Glutamatergic neuron (in vitro differentiated cells): ENCODE measurements at regions not wholly inside any gene's neighbourhood (a gene's known extent, or its start where the extent isn't known, plus 50 kb on each side); places are given as distances from the start of the nearest gene placed in this dataset.
"Not testable (repeated sequence)": the region's sequence is repeated elsewhere in the genome, so short reads cannot be mapped to it uniquely, and the experiment has no call there.

Source experiments
- DNase-seq: peaks from one replicate; pipeline ENCODE4 v3.0.0; 2022
- H3K27ac Mint-ChIP-seq: one replicate; pipeline ENCODE4 v1.8.0; 2020; ENCODE audit warnings: mild to moderate bottlenecking, mixed read lengths, inconsistent platforms; ENCODE audit not compliant: unreplicated experiment
- H3K27me3 Mint-ChIP-seq: one replicate; pipeline ENCODE4 v1.8.0; 2020; ENCODE audit warnings: mild to moderate bottlenecking, moderate library complexity, mixed read lengths, inconsistent platforms; ENCODE audit not compliant: unreplicated experiment
- H3K36me3 Mint-ChIP-seq: one replicate; pipeline ENCODE4 v1.8.0; 2020; ENCODE audit warnings: mild to moderate bottlenecking, mixed read lengths, inconsistent platforms; ENCODE audit not compliant: unreplicated experiment
- H3K4me1 Mint-ChIP-seq: one replicate; pipeline ENCODE4 v1.8.0; 2020; ENCODE audit warnings: mild to moderate bottlenecking, low read depth, mixed read lengths, inconsistent platforms; ENCODE audit not compliant: unreplicated experiment
- H3K4me3 Mint-ChIP-seq: one replicate; pipeline ENCODE4 v1.8.0; 2020; ENCODE audit warnings: mild to moderate bottlenecking, mixed read lengths, inconsistent platforms; ENCODE audit not compliant: unreplicated experiment
- H3K9me3 Mint-ChIP-seq: one replicate; pipeline ENCODE4 v1.8.0; 2020; ENCODE audit warnings: mild to moderate bottlenecking, moderate library complexity, mixed read lengths, inconsistent platforms; ENCODE audit not compliant: unreplicated experiment
- TF ChIP-seq, protein P1 (sequence below): fragments of 200-600 bp; sonication (generic); IDR thresholded peaks from one replicate; pipeline ENCODE4 v1.5.0; 2021; ENCODE audit not compliant: partially characterized antibody, unreplicated experiment

DNA sequence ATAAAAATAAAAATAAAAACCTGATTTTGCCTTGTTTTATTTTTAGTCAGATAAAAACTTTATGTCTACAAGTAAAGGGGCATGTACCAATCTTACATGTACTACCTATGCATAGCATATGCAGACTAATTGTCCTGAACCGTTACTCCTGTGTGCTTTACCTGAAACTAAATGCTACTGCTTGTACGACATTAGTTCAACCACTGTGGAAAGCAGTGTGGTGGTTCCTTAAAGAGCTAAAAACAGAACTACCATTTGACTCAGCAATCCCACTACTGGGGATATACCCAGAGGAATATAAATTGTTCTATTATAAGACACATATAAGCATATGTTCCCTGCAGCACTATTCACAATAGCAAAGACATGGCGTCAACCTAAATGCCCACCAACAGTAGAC, 426.0 kb upstream of the PMFBP1 start:
- DNase-seq = no peak
- H3K27me3 Mint-ChIP-seq = no peaks in the 10 kb centered on the region
- no peaks in the 10 kb centered on the region for H3K9me3 Mint-ChIP-seq
- H3K27ac Mint-ChIP-seq = no peak overlapping the region
- H3K36me3 Mint-ChIP-seq = no peaks in the 10 kb centered on the region
- no peak overlapping the region for H3K4me3 Mint-ChIP-seq
- TF ChIP-seq, protein P1, sequence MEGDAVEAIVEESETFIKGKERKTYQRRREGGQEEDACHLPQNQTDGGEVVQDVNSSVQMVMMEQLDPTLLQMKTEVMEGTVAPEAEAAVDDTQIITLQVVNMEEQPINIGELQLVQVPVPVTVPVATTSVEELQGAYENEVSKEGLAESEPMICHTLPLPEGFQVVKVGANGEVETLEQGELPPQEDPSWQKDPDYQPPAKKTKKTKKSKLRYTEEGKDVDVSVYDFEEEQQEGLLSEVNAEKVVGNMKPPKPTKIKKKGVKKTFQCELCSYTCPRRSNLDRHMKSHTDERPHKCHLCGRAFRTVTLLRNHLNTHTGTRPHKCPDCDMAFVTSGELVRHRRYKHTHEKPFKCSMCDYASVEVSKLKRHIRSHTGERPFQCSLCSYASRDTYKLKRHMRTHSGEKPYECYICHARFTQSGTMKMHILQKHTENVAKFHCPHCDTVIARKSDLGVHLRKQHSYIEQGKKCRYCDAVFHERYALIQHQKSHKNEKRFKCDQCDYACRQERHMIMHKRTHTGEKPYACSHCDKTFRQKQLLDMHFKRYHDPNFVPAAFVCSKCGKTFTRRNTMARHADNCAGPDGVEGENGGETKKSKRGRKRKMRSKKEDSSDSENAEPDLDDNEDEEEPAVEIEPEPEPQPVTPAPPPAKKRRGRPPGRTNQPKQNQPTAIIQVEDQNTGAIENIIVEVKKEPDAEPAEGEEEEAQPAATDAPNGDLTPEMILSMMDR = no peak
- no peaks in the 10 kb centered on the region for H3K4me1 Mint-ChIP-seq

DNA sequence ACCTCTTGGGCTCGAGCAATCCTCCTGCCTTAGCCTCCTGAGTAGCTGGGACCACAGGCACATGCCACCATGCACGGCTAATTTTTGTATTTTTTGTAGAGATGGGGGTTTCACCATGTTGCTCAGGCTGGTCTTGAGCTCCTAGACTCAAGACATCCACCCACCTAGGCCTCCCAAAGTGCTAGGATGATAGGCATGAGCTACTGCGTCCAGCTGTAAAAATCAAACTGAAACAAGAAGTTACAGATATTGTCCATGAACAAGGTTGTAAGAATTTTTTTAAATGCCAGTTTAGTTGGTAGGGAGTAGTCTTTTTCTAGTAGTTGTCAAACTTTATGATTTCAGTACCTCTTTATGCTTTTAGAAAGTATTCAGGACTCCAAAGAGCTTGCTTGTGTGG, 424.4 kb upstream of the PMFBP1 start:
- H3K27me3 Mint-ChIP-seq = no peaks in the 10 kb centered on the region
- DNase-seq = no peak
- TF ChIP-seq, protein P1 = no peak
- H3K9me3 Mint-ChIP-seq = peaks cover 1% of the 10 kb centered on the region
- no peaks in the 10 kb centered on the region for H3K4me1 Mint-ChIP-seq
- H3K36me3 Mint-ChIP-seq = no peaks in the 10 kb centered on the region
- H3K27ac Mint-ChIP-seq = no peak overlapping the region
- no peak overlapping the region for H3K4me3 Mint-ChIP-seq

DNA sequence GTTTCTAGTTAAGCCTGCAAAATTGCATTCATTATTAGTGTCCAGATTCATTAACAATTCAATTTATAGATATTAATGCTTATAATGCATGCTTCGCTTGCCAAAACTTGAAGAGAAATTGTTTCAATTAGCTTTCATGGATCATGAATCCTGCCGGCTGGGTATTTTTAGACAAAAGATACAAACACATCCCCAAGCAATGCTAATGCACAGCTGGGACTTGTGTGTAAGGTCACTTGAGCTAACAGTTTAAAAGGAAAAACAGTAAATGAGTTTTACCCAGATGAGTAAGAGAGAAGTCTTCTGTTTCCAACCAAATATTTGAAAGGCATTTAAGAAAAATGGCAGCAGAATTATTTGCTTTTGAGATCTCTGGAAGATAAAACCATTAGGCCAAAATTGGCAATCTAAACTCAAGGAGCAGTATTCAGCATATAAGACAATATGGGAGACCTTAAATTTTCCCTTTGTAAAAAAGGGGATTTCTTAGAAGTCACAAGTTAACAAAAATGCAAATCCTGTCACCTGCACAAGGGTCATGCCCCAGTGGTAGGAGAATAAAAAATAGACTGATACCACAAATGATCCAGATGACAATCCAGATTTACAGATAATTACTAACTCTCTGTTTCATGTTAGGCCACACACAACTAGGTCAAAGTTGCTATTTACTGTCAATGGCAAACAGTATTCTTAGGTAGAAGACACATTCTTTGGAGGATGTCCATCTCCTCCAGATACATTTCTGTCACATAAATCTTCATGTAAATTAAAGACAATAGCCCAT, 418.4 kb upstream of the PMFBP1 start:
- TF ChIP-seq, protein P1 = no peak
- peaks cover 1% of the 10 kb centered on the region for H3K9me3 Mint-ChIP-seq
- no peaks in the 10 kb centered on the region for H3K36me3 Mint-ChIP-seq
- no peak overlapping the region for H3K27ac Mint-ChIP-seq
- DNase-seq = no peak
- H3K4me1 Mint-ChIP-seq = peaks cover 3% of the 10 kb centered on the region
- no peak overlapping the region for H3K4me3 Mint-ChIP-seq
- H3K27me3 Mint-ChIP-seq = peaks cover 2% of the 10 kb centered on the region

DNA sequence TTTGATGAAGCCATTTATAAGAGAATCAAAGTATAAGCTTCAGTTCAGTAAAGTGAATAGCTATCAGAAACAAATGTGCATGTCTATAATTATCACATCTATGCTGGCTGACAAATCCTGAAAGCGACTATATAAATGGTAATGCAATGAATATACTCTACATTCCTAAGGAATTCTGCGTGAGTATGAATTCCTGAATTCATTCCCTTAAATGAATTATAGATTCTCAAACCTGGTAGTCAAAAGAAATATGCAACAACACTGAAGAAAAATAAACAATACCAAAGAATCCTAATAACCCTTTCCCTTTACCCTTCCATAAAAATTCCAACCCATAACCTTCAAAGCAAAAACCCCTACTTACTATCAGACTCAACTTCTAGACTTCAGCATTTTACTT, 416.6 kb upstream of the PMFBP1 start:
- peaks cover 2% of the 10 kb centered on the region for H3K27me3 Mint-ChIP-seq
- DNase-seq = no peak
- TF ChIP-seq, protein P1 = no peak
- no peak overlapping the region for H3K27ac Mint-ChIP-seq
- H3K4me3 Mint-ChIP-seq = no peak overlapping the region
- peaks cover 1% of the 10 kb centered on the region for H3K9me3 Mint-ChIP-seq
- H3K4me1 Mint-ChIP-seq = peaks cover 3% of the 10 kb centered on the region
- H3K36me3 Mint-ChIP-seq = no peaks in the 10 kb centered on the region

DNA sequence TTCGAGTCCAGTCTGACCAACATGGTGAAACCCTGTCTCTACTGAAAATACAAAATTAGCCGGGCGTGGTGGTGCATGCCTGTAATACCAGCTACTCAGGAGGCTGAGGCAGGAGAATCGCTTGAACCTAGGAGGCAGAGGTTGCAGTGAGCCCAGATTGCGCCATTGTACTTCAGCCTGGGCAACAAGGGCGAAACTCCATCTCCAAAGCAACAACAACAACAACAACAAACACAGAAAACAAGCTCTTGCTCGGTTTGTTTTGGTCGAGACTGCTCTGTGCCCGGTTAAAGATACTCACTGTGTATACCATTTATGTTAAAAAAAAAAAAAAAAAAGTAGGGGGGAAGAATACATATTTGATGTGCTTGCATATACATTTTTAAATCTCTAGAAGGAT, 406.1 kb upstream of the PMFBP1 start:
- not testable (repeated sequence) for H3K4me1 Mint-ChIP-seq, H3K27ac Mint-ChIP-seq

More for the DNA sequence above, 406.1 kb upstream of the PMFBP1 start:
- not testable (repeated sequence) for DNase-seq, H3K4me3 Mint-ChIP-seq, H3K36me3 Mint-ChIP-seq, H3K9me3 Mint-ChIP-seq, H3K27me3 Mint-ChIP-seq
